HUES48 (cell line): ENCODE measurements at regions not wholly inside any gene's neighbourhood (a gene's known extent, or its start where the extent isn't known, plus 50 kb on each side); places are given as distances from the start of the nearest gene placed in this dataset.

Source experiments
- H3K27ac ChIP-seq: one replicate; pipeline ENCODE4 v1.7.0; 2013; ENCODE audit warnings: low read depth, low read length, inconsistent platforms
- H3K27me3 ChIP-seq: 2 replicates; pipeline ENCODE4 v1.6.1; 2013; ENCODE audit warnings: mild to moderate bottlenecking, low read length; ENCODE audit not compliant: control insufficient read depth, insufficient read depth
- H3K36me3 ChIP-seq: 2 replicates; pipeline ENCODE4 v1.6.1; 2013; ENCODE audit warnings: low read length; ENCODE audit not compliant: control insufficient read depth, insufficient read depth
- H3K4me1 ChIP-seq: 2 replicates; pipeline ENCODE4 v1.6.1; 2013; ENCODE audit warnings: mild to moderate bottlenecking, low read length; ENCODE audit not compliant: control insufficient read depth, insufficient read depth
- H3K4me3 ChIP-seq: 2 replicates; pipeline ENCODE4 v1.5.1; 2013; ENCODE audit warnings: mild to moderate bottlenecking, low read depth, low read length
- H3K9ac ChIP-seq: 2 replicates; pipeline ENCODE4 v1.6.1; 2013; ENCODE audit warnings: mild to moderate bottlenecking, low read depth, low read length, moderate library complexity
- H3K9me3 ChIP-seq: 2 replicates; pipeline ENCODE4 v1.6.1; 2013; ENCODE audit warnings: low read length; ENCODE audit not compliant: control insufficient read depth, insufficient read depth

DNA sequence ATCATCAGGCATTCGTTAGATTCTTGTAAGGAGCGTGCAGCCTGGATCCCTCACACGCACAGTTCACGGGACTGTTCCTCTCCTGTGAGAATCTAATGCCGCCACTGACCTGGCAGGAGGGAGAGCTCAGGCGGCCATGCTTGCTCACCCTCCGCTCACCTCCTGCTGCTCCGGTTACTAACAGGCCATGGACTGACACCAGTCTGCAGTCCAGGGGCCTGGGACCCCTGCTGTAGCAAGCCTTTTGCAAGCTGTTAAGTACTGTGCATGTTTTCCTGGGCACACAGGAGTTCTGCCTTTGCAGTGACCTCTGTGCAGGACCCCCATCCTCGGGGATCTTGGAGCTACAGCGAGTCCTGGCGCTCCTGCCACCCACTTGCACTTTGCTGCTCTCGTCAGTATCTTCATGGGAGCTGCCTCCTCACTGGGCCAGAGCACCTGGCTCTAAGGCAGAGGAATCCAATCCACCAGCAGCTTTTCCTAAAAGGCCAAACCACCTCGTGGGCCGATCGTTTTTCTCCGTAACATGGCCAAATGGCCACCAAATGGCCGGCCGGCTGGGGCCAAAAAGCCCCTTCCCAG lies 230.6 kb downstream of the FOXL1 start:
- no peaks in the 10 kb centered on the region for H3K9me3 ChIP-seq
- H3K9ac ChIP-seq, result no peak overlapping the region
- peaks cover 66% of the 10 kb centered on the region for H3K27me3 ChIP-seq
- H3K36me3 ChIP-seq, result no peaks in the 10 kb centered on the region
- H3K4me1 ChIP-seq, result peaks cover 14% of the 10 kb centered on the region
- H3K27ac ChIP-seq, result no peak overlapping the region
- H3K4me3 ChIP-seq, result no peak overlapping the region

- Histone ChIP-seq H3K36me3 (no peaks in the 10 kb centered on the region), H3K4me1 (peaks cover 14% of the 10 kb centered on the region), H3K27ac (no peak overlapping the region), H3K9me3 (no peaks in the 10 kb centered on the region), H3K9ac (no peak overlapping the region), H3K27me3 (peaks cover 61% of the 10 kb centered on the region), H3K4me3 (no peak overlapping the region)
These were observed 231.2 kb downstream of the FOXL1 start for GRCh38 chr16:86809458-86809955.

DNA sequence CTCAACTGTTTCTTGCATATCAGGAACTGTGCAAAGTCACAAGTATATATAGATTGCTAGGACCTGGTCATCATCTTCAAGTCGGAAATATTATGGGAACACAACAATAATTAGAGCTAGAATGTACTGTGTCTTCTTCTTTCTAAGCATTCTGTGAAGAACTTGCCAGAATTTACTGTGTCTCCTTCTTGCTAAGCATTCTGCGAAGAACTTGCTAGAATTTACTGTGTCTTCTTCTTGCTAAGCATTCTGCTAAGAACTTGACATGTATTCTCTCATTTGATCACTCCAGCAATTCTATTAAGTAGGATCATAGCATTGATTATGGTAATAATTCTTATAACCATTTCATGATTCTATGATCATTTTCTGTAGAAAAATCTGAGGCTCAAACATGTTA lies 231.7 kb downstream of the FOXL1 start:
- no peaks in the 10 kb centered on the region for H3K36me3 ChIP-seq
- peaks cover 14% of the 10 kb centered on the region for H3K4me1 ChIP-seq
- H3K9ac ChIP-seq, result no peak overlapping the region
- peaks cover 55% of the 10 kb centered on the region for H3K27me3 ChIP-seq
- H3K4me3 ChIP-seq, result no peak overlapping the region
- no peak overlapping the region for H3K27ac ChIP-seq
- H3K9me3 ChIP-seq, result no peaks in the 10 kb centered on the region

DNA sequence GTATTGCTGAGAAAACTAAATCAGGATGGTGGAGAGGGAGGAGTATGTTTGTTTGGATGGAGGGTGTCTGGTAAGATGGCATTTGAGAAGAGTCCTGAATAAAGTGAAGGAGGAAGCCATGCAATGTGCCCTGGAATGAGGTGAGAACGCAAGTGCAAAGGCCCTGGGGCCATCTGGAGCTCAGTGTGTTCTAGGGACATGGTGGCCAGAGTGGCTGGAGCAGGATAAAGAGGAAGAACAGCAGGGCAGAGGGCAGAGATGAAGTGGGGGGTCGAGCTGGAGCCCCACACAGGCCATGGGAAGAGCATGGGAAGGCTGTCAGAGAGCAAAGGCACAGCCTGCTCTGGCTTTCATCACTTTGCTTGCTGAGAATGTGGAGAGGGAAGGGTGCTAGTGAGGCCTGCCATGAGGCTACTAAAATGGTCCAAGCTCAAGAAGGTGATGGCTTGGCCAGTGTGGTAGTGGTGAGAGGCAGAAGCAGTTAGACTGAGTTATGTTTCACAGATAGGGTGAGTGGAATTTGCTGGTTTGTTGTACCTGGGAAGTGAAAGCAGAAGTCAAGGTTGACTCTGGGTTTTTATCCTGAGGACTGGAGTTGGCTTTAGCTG lies 234.1 kb downstream of the FOXL1 start:
- H3K27me3 ChIP-seq, result peaks cover 31% of the 10 kb centered on the region
- no peaks in the 10 kb centered on the region for H3K9me3 ChIP-seq
- no peak overlapping the region for H3K9ac ChIP-seq
- H3K27ac ChIP-seq, result no peak overlapping the region
- H3K36me3 ChIP-seq, result no peaks in the 10 kb centered on the region
- peaks cover 2% of the 10 kb centered on the region; the same call in 1 of the 2 replicates for H3K4me1 ChIP-seq
- no peak overlapping the region for H3K4me3 ChIP-seq

DNA sequence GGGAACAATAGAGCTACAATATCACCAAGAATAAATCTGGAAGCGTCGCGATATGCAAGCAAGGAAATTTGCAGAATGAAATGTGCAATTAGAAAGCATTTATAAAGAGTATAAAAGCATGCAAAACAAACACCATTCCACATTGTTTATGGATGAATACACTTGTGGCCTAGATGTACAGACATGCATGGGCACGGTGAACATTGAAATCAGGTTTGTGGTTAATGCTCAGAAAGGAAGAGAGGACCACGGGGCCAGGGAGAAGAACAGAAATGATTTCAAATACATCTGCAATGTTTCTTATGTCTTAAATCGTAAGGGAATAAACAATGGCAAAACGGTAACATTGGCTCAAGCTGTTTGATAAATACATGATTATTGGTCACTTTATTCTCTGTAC lies 235.9 kb downstream of the FOXL1 start:
- Histone ChIP-seq H3K4me3 (no peak overlapping the region), H3K9me3 (no peaks in the 10 kb centered on the region), H3K27ac (no peak overlapping the region), H3K36me3 (no peaks in the 10 kb centered on the region), H3K4me1 (peaks cover 2% of the 10 kb centered on the region; the same call in 1 of the 2 replicates), H3K9ac (no peak overlapping the region), H3K27me3 (peaks cover 18% of the 10 kb centered on the region)

DNA sequence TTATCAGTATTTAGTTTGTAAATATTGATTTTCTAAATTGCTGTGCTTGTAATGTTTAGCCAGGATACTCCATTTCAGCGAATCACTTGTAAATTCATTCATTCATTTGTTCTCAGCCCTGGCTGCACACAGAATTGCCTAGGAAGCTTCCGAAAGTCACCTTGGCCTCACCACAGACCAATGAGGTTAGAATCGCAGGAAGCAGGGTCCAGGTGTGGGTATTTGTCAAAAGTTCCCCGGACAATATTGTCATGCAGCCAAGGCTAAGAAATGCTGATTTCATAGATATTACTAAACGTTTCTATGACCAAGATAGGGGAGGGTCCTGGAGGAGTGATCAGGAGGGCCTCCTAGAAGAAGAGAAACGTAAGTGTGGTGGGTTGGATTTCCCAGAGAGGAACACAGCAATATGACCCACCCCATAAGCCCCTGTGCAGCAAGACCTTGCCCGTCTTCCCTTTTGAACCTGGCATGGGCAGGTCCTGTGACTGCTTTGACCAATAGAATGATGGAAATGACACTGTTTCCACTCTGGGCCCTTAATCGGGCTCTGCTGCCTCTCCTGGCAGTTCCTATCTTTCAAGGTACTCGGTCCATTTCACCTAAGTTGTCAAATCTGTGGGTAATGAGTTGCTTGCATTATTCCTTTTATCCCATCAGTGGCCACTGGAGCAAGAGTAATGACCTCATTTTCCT lies 238.7 kb downstream of the FOXL1 start:
- peaks cover 4% of the 10 kb centered on the region; the same call in 1 of the 2 replicates for H3K4me1 ChIP-seq
- H3K36me3 ChIP-seq, result no peaks in the 10 kb centered on the region
- no peak overlapping the region for H3K9ac ChIP-seq
- H3K4me3 ChIP-seq, result no peak overlapping the region
- H3K27me3 ChIP-seq, result peaks cover 6% of the 10 kb centered on the region
- H3K27ac ChIP-seq, result no peak overlapping the region
- no peaks in the 10 kb centered on the region for H3K9me3 ChIP-seq

- Histone ChIP-seq H3K27me3 (peaks cover 3% of the 10 kb centered on the region; the same call in 1 of the 2 replicates), H3K36me3 (no peaks in the 10 kb centered on the region), H3K4me1 (peaks cover 4% of the 10 kb centered on the region; the same call in 1 of the 2 replicates), H3K4me3 (no peak overlapping the region), H3K27ac (no peak overlapping the region), H3K9ac (no peak overlapping the region), H3K9me3 (no peaks in the 10 kb centered on the region)
These were observed 240.6 kb downstream of the FOXL1 start for GRCh38 chr16:86818671-86819532.

GRCh38 chr16:86819533-86819892 lies 241.2 kb downstream of the FOXL1 start:
- Histone ChIP-seq H3K9ac (no peak overlapping the region), H3K36me3 (no peaks in the 10 kb centered on the region), H3K4me3 (no peak overlapping the region), H3K9me3 (no peaks in the 10 kb centered on the region), H3K27me3 (peaks cover 3% of the 10 kb centered on the region; the same call in 1 of the 2 replicates), H3K27ac (no peak overlapping the region), H3K4me1 (peaks cover 5% of the 10 kb centered on the region; the same call in 1 of the 2 replicates)

GRCh38 chr16:86821895-86822294 lies 243.5 kb downstream of the FOXL1 start:
- H3K27ac ChIP-seq, result no peak overlapping the region
- H3K27me3 ChIP-seq, result peaks cover 3% of the 10 kb centered on the region; the same call in 1 of the 2 replicates
- no peak overlapping the region for H3K9ac ChIP-seq
- H3K4me1 ChIP-seq, result peaks cover 24% of the 10 kb centered on the region; the same call in 1 of the 2 replicates
- no peak overlapping the region for H3K4me3 ChIP-seq
- no peaks in the 10 kb centered on the region for H3K36me3 ChIP-seq
- no peaks in the 10 kb centered on the region for H3K9me3 ChIP-seq

GRCh38 chr16:86823125-86823524 lies 244.8 kb downstream of the FOXL1 start:
- Histone ChIP-seq H3K27me3 (peaks cover 3% of the 10 kb centered on the region; the same call in 1 of the 2 replicates), H3K36me3 (no peaks in the 10 kb centered on the region), H3K9ac (no peak overlapping the region), H3K4me1 (peaks cover 34% of the 10 kb centered on the region), H3K4me3 (no peak overlapping the region), H3K27ac (no peak overlapping the region), H3K9me3 (no peaks in the 10 kb centered on the region)
